DND-41 (cell line): ENCODE measurements at regions not wholly inside any gene's neighbourhood (a gene's known extent, or its start where the extent isn't known, plus 50 kb on each side); places are given as distances from the start of the nearest gene placed in this dataset.

ENCODE experiments used
- CTCF ChIP-seq: IDR thresholded peaks from 2 replicates; pipeline ENCODE4 v1.5.1; 2012; ENCODE audit warnings: borderline replicate concordance, low read length, moderate library complexity, mild to moderate bottlenecking; ENCODE audit not compliant: poor library complexity, severe bottlenecking; ENCODE audit errors: extremely low read depth
- EZH2 ChIP-seq: IDR thresholded peaks from 3 replicates; pipeline ENCODE4 v1.6.1; 2012; ENCODE audit warnings: borderline replicate concordance, low read depth, mild to moderate bottlenecking, moderate library complexity, low read length, inconsistent platforms; ENCODE audit not compliant: severe bottlenecking

GRCh38 chr13:90281709-90282108 is 1065.8 kb upstream of the MIR17HG start:
- TF ChIP-seq CTCF (no peak), EZH2 (no peak)
